Endodermal cell (in vitro differentiated cells): ENCODE measurements at regions not wholly inside any gene's neighbourhood (a gene's known extent, or its start where the extent isn't known, plus 50 kb on each side); places are given as distances from the start of the nearest gene placed in this dataset.

Source experiments
- DNase-seq: peaks from one replicate; pipeline ENCODE4 v3.0.0-alpha.2; 2017
- H3K27ac ChIP-seq: 2 replicates; pipeline ENCODE4 v1.5.1; 2013; ENCODE audit warnings: mild to moderate bottlenecking, low read depth, low read length, moderate library complexity
- H3K27me3 ChIP-seq: 2 replicates; pipeline ENCODE4 v1.6.1; 2013; ENCODE audit warnings: mild to moderate bottlenecking, low read length, moderate library complexity; ENCODE audit not compliant: insufficient read depth, control insufficient read depth, poor library complexity, severe bottlenecking
- H3K36me3 ChIP-seq: 2 replicates; pipeline ENCODE4 v1.7.0; 2013; ENCODE audit warnings: mild to moderate bottlenecking, low read length, moderate library complexity; ENCODE audit not compliant: control insufficient read depth, insufficient read depth
- H3K4me1 ChIP-seq: one replicate; pipeline ENCODE4 v1.7.0; 2013; ENCODE audit warnings: low read length; ENCODE audit not compliant: control insufficient read depth, insufficient read depth
- H3K4me3 ChIP-seq: 2 replicates; pipeline ENCODE4 v1.5.1; 2013; ENCODE audit warnings: mild to moderate bottlenecking, low read length, moderate library complexity
- H3K9ac ChIP-seq: 2 replicates; pipeline ENCODE4 v1.6.1; 2013; ENCODE audit warnings: mild to moderate bottlenecking, low read length, moderate library complexity; ENCODE audit not compliant: poor library complexity, severe bottlenecking; ENCODE audit errors: extremely low read depth
- H3K9me3 ChIP-seq: 2 replicates; pipeline ENCODE4 v1.6.1; 2013; ENCODE audit warnings: mild to moderate bottlenecking, low read length, moderate library complexity; ENCODE audit not compliant: control insufficient read depth
- H3K27ac Mint-ChIP-seq: 2 replicates; pipeline ENCODE4 v1.8.0; 2020; ENCODE audit warnings: mixed read lengths
- H3K27me3 Mint-ChIP-seq: 2 replicates; pipeline ENCODE4 v1.8.0; 2021; ENCODE audit warnings: mild to moderate bottlenecking, mixed read lengths; ENCODE audit not compliant: insufficient read depth
- H3K36me3 Mint-ChIP-seq: 2 replicates; pipeline ENCODE4 v1.8.0; 2020; ENCODE audit warnings: low read depth, mixed read lengths
- H3K4me1 Mint-ChIP-seq: 2 replicates; pipeline ENCODE4 v1.8.0; 2020; ENCODE audit warnings: mixed read lengths
- H3K4me3 Mint-ChIP-seq: 2 replicates; pipeline ENCODE4 v1.8.0; 2020; ENCODE audit warnings: mild to moderate bottlenecking, moderate library complexity, mixed read lengths
- H3K9me3 Mint-ChIP-seq: 2 replicates; pipeline ENCODE4 v1.8.0; 2020; ENCODE audit warnings: mild to moderate bottlenecking, mixed read lengths
- CTCF ChIP-seq: fragments of 200-600 bp; sonication (generic); conservative IDR thresholded peaks from 2 replicates; pipeline ENCODE4 v1.5.0; 2021; ENCODE audit warnings: antibody characterized with exemption, mild to moderate bottlenecking
- WGBS, 2 experiments: methylation state at CpG; one replicate each; pipeline versions ENCODE4 v1.1.5 to v1.1.7; 2013; ENCODE audit warnings: missing lambda C conversion rate in 2 of 2, mixed read lengths in 1 of 2; ENCODE audit not compliant: insufficient coverage in 1 of 2, insufficient read length in 1 of 2; 5-methylcytosine and 5-hydroxymethylcytosine counted together

- Histone ChIP-seq H3K9ac (no peak overlapping the region), H3K4me3 (no peak overlapping the region), H3K9me3 (no peaks in the 10 kb centered on the region), H3K27me3 (no peaks in the 10 kb centered on the region), H3K36me3 (no peaks in the 10 kb centered on the region), H3K4me1 (no peaks in the 10 kb centered on the region), H3K27ac (no peak overlapping the region)
- DNase-seq, result no peak
- Mint-ChIP-seq H3K9me3 (no peaks in the 10 kb centered on the region), H3K4me1 (peaks cover 6% of the 10 kb centered on the region), H3K36me3 (no peaks in the 10 kb centered on the region), H3K4me3 (no peak overlapping the region), H3K27ac (no peak overlapping the region), H3K27me3 (no peaks in the 10 kb centered on the region)
- 76 to 88% methylated on average over 3 of the region's 3 CpGs for WGBS, 2 experiments
- TF ChIP-seq CTCF, result no peak
Measured at GRCh38 chr6:93059911-93060310, 359.4 kb downstream of the EPHA7 start.

GRCh38 chr6:93057584-93057983, 361.8 kb downstream of the EPHA7 start:
- Histone ChIP-seq H3K4me1 (no peaks in the 10 kb centered on the region), H3K36me3 (no peaks in the 10 kb centered on the region), H3K9ac (no peak overlapping the region), H3K9me3 (no peaks in the 10 kb centered on the region), H3K27me3 (no peaks in the 10 kb centered on the region), H3K27ac (no peak overlapping the region), H3K4me3 (no peak overlapping the region)
- Mint-ChIP-seq H3K4me1 (peaks cover 6% of the 10 kb centered on the region), H3K9me3 (no peaks in the 10 kb centered on the region), H3K4me3 (no peak overlapping the region), H3K27me3 (no peaks in the 10 kb centered on the region), H3K36me3 (no peaks in the 10 kb centered on the region), H3K27ac (no peak overlapping the region)
- DNase-seq, result no peak
- no peak for TF ChIP-seq CTCF

- Histone ChIP-seq H3K4me1 (no peaks in the 10 kb centered on the region), H3K27me3 (no peaks in the 10 kb centered on the region), H3K36me3 (no peaks in the 10 kb centered on the region), H3K27ac (no peak overlapping the region), H3K4me3 (no peak overlapping the region), H3K9ac (no peak overlapping the region), H3K9me3 (no peaks in the 10 kb centered on the region)
- DNase-seq, result no peak
- Mint-ChIP-seq H3K9me3 (no peaks in the 10 kb centered on the region), H3K27me3 (no peaks in the 10 kb centered on the region), H3K4me1 (peaks cover 13% of the 10 kb centered on the region), H3K27ac (no peak overlapping the region), H3K4me3 (no peak overlapping the region), H3K36me3 (no peaks in the 10 kb centered on the region)
- TF ChIP-seq CTCF, result no peak
Measured at GRCh38 chr6:93048381-93048780, 371.0 kb downstream of the EPHA7 start.
